H9 (cell line): ENCODE measurements at regions not wholly inside any gene's neighbourhood (a gene's known extent, or its start where the extent isn't known, plus 50 kb on each side); places are given as distances from the start of the nearest gene placed in this dataset.

Experiments used
- DNase-seq: peaks from one replicate; pipeline ENCODE4 v3.0.0-alpha.2; 2017
- H2AFZ ChIP-seq: one replicate; pipeline ENCODE4 v1.6.1; 2013; ENCODE audit warnings: mild to moderate bottlenecking, low read length, control low read depth, moderate library complexity
- H2AK5ac ChIP-seq: 2 replicates; pipeline ENCODE4 v1.6.1; 2013; ENCODE audit warnings: low read length, control low read depth, mixed read lengths; ENCODE audit not compliant: insufficient read length
- H2BK120ac ChIP-seq: one replicate; pipeline ENCODE4 v1.6.1; 2013; ENCODE audit warnings: low read depth, mild to moderate bottlenecking, low read length, control low read depth, inconsistent platforms; ENCODE audit not compliant: poor library complexity, severe bottlenecking
- H2BK12ac ChIP-seq: 2 replicates; pipeline ENCODE4 v1.6.1; 2013; ENCODE audit warnings: low read length, control low read depth, mixed read lengths, low read depth; ENCODE audit not compliant: insufficient read length
- H2BK15ac ChIP-seq: 2 replicates; pipeline ENCODE4 v1.6.1; 2013; ENCODE audit warnings: low read depth, low read length, control low read depth
- H2BK20ac ChIP-seq: one replicate; pipeline ENCODE4 v1.6.1; 2013; ENCODE audit warnings: low read depth, mild to moderate bottlenecking, low read length, control low read depth, inconsistent platforms; ENCODE audit not compliant: poor library complexity, severe bottlenecking
- H2BK5ac ChIP-seq: 2 replicates; pipeline ENCODE4 v1.6.1; 2013; ENCODE audit warnings: low read length, control low read depth, mixed read lengths; ENCODE audit not compliant: insufficient read length
- H3K14ac ChIP-seq: 2 replicates; pipeline ENCODE4 v1.6.1; 2013; ENCODE audit warnings: low read length, control low read depth; ENCODE audit not compliant: insufficient read depth
- H3K18ac ChIP-seq: 2 replicates; pipeline ENCODE4 v1.6.1; 2013; ENCODE audit warnings: low read depth, mild to moderate bottlenecking, mixed read lengths, low read length, control low read depth; ENCODE audit not compliant: insufficient read length
- H3K23ac ChIP-seq: 2 replicates; pipeline ENCODE4 v1.6.1; 2013; ENCODE audit warnings: low read length, control low read depth, mixed read lengths, low read depth; ENCODE audit not compliant: insufficient read length
- H3K23me2 ChIP-seq: 2 replicates; pipeline ENCODE4 v1.6.1; 2013; ENCODE audit warnings: low read depth, mild to moderate bottlenecking, mixed read lengths, low read length, control low read depth; ENCODE audit not compliant: insufficient read length, poor library complexity, severe bottlenecking
- H3K27ac ChIP-seq: 2 replicates; pipeline ENCODE4 v1.5.1; 2013; ENCODE audit warnings: low read length, control low read depth, mixed read lengths, low read depth; ENCODE audit not compliant: insufficient read length
- H3K27me3 ChIP-seq: 2 replicates; pipeline ENCODE4 v1.6.1; 2013; ENCODE audit warnings: low read length, control low read depth, inconsistent platforms; ENCODE audit not compliant: insufficient read depth
- H3K4ac ChIP-seq: 2 replicates; pipeline ENCODE4 v1.6.1; 2013; ENCODE audit warnings: low read depth, mild to moderate bottlenecking, control low read depth, inconsistent platforms, low read length, moderate library complexity
- H3K4me1 ChIP-seq: 2 replicates; pipeline ENCODE4 v1.6.1; 2013; ENCODE audit warnings: low read length, control low read depth, inconsistent platforms; ENCODE audit not compliant: insufficient read depth
- H3K4me2 ChIP-seq: 2 replicates; pipeline ENCODE4 v1.6.1; 2013; ENCODE audit warnings: low read length, control low read depth, mixed read lengths; ENCODE audit not compliant: insufficient read length, insufficient read depth
- H3K56ac ChIP-seq: 2 replicates; pipeline ENCODE4 v1.6.1; 2013; ENCODE audit warnings: low read depth, mild to moderate bottlenecking, mixed read lengths, low read length, control low read depth; ENCODE audit not compliant: insufficient read length
- H3K79me1 ChIP-seq: 2 replicates; pipeline ENCODE4 v1.6.1; 2013; ENCODE audit warnings: low read depth, mild to moderate bottlenecking, moderate library complexity, low read length, control low read depth, inconsistent platforms; ENCODE audit not compliant: insufficient read depth, poor library complexity, severe bottlenecking
- H3K79me2 ChIP-seq: 2 replicates; pipeline ENCODE4 v1.6.1; 2013; ENCODE audit warnings: low read length, control low read depth, inconsistent platforms; ENCODE audit not compliant: insufficient read depth
- H3K9ac ChIP-seq: 2 replicates; pipeline ENCODE4 v1.6.1; 2013; ENCODE audit warnings: low read length, control low read depth, mixed read lengths; ENCODE audit not compliant: insufficient read length; ENCODE audit errors: extremely low read depth
- H3K9me3 ChIP-seq: one replicate; pipeline ENCODE4 v1.6.1; 2013; ENCODE audit warnings: low read depth, low read length, inconsistent platforms; ENCODE audit not compliant: control insufficient read depth
- H3T11ph ChIP-seq: one replicate; pipeline ENCODE4 v1.6.1; 2013; ENCODE audit warnings: mild to moderate bottlenecking, low read length, control low read depth, inconsistent platforms
- H4K20me1 ChIP-seq: one replicate; pipeline ENCODE4 v1.6.1; 2013; ENCODE audit not compliant: control insufficient read depth, insufficient read length, insufficient read depth
- H4K5ac ChIP-seq: 2 replicates; pipeline ENCODE4 v1.6.1; 2013; ENCODE audit warnings: low read depth, mild to moderate bottlenecking, mixed read lengths, low read length, control low read depth; ENCODE audit not compliant: insufficient read length
- H4K8ac ChIP-seq: replicated peaks from 2 replicates; pipeline ENCODE4 v1.6.1; 2013; ENCODE audit warnings: low read length, control low read depth, mixed read lengths, low read depth; ENCODE audit not compliant: insufficient read length
- H4K91ac ChIP-seq: 2 replicates; pipeline ENCODE4 v1.6.1; 2013; ENCODE audit warnings: low read depth, mild to moderate bottlenecking, moderate library complexity, mixed read lengths, low read length, control low read depth; ENCODE audit not compliant: insufficient read length
- H3K27ac Mint-ChIP-seq, 3 experiments: 2 replicates in 2 of 3; 3 replicates in 1 of 3; pipeline ENCODE4 v1.8.0; 2020 to 2021; ENCODE audit warnings: mixed read lengths in 3 of 3, mild to moderate bottlenecking in 1 of 3, moderate library complexity in 1 of 3
- H3K27me3 Mint-ChIP-seq: 2 replicates; pipeline ENCODE4 v1.8.0; 2021; ENCODE audit warnings: low read depth, mild to moderate bottlenecking, moderate library complexity, mixed read lengths
- H3K36me3 Mint-ChIP-seq, 3 experiments: 2 replicates in 2 of 3; 3 replicates in 1 of 3; pipeline ENCODE4 v1.8.0; 2020 to 2021; ENCODE audit warnings: low read depth in 3 of 3, mixed read lengths in 3 of 3; ENCODE audit not compliant: insufficient read depth in 1 of 3
- H3K4me1 Mint-ChIP-seq, 2 experiments: 2 replicates each; pipeline ENCODE4 v1.8.0; 2020; ENCODE audit warnings: mixed read lengths in 2 of 2
- H3K4me3 Mint-ChIP-seq, 2 experiments: 2 replicates in 1 of 2; 3 replicates in 1 of 2; pipeline ENCODE4 v1.8.0; 2020 to 2021; ENCODE audit warnings: mild to moderate bottlenecking in 2 of 2, mixed read lengths in 2 of 2, moderate library complexity in 1 of 2
- H3K9me3 Mint-ChIP-seq, 2 experiments: 2 replicates in 1 of 2; 3 replicates in 1 of 2; pipeline ENCODE4 v1.8.0; 2020; ENCODE audit warnings: mild to moderate bottlenecking in 2 of 2, mixed read lengths in 2 of 2, moderate library complexity in 1 of 2
- CTCF ChIP-seq: fragments of 200-600 bp; sonication (generic); conservative IDR thresholded peaks from 3 replicates; pipeline ENCODE4 v1.8.0; 2021; ENCODE audit warnings: antibody characterized with exemption, mild to moderate bottlenecking
- WGBS: extraction: QIAGEN DNeasy Blood & Tissue Kit; methylation state at CpG from one replicate; pipeline ENCODE4 v1.1.7; 2013; ENCODE audit warnings: missing lambda C conversion rate, low lambda C conversion rate, mixed read lengths; ENCODE audit not compliant: insufficient read length; ENCODE audit errors: extremely low coverage; 5-methylcytosine and 5-hydroxymethylcytosine counted together

- no CpG with 5 or more reads among the region's 3 CpGs for WGBS
- no peak overlapping the region for H4K5ac ChIP-seq
- H3K79me2 ChIP-seq, result no peaks in the 10 kb centered on the region
- H3K4me1 ChIP-seq, result no peaks in the 10 kb centered on the region
- H3K27ac ChIP-seq, result no peak overlapping the region
- no peak overlapping the region for H2BK5ac ChIP-seq
- no peaks in the 10 kb centered on the region for H4K20me1 ChIP-seq
- Mint-ChIP-seq H3K4me3 (no peak overlapping the region), H3K36me3 (no peaks in the 10 kb centered on the region), H3K27ac (0 out of 7 replicates have a peak overlapping the region, but pooled peaks of 1 of the 3 experiments have one; percentile 4), H3K4me1 (peaks cover 3 to 4% of the 10 kb centered on the region in 2 experiments; a peak in 2 of 4 replicates), H3K9me3 (no peaks in the 10 kb centered on the region), H3K27me3 (no peaks in the 10 kb centered on the region)
- H3K14ac ChIP-seq, result no peak overlapping the region
- H3K23me2 ChIP-seq, result no peaks in the 10 kb centered on the region
- H3K4me2 ChIP-seq, result no peak overlapping the region
- no peak overlapping the region for H3K9ac ChIP-seq
- no peak overlapping the region for H2AK5ac ChIP-seq
- H3K79me1 ChIP-seq, result no peaks in the 10 kb centered on the region
- no peak overlapping the region for H2BK120ac ChIP-seq
- no peak overlapping the region for H3K18ac ChIP-seq
- no peak overlapping the region for H2BK15ac ChIP-seq
- DNase-seq, result no peak
- no peak overlapping the region for H2AFZ ChIP-seq
- H3K4ac ChIP-seq, result no peak overlapping the region
- H3K23ac ChIP-seq, result no peak overlapping the region
- TF ChIP-seq CTCF, result no peak
- H4K8ac ChIP-seq, result no peak overlapping the region
- no peak overlapping the region for H2BK12ac ChIP-seq
- H2BK20ac ChIP-seq, result no peak overlapping the region
- no peak overlapping the region for H3T11ph ChIP-seq
- H3K27me3 ChIP-seq, result no peaks in the 10 kb centered on the region
- no peaks in the 10 kb centered on the region for H3K9me3 ChIP-seq
- H4K91ac ChIP-seq, result no peak overlapping the region
- no peak overlapping the region for H3K56ac ChIP-seq
Measured at GRCh38 chr18:2135309-2135708, 436.0 kb downstream of the METTL4 start.
